ENCODE measurements at regions not wholly inside any gene's neighbourhood (a gene's known extent, or its start where the extent isn't known, plus 50 kb on each side); places are given as distances from the start of the nearest gene placed in this dataset.
"Not testable (repeated sequence)": the region's sequence is repeated elsewhere in the genome, so short reads cannot be mapped to it uniquely, and the experiment has no call there.

- H3K27ac ChIP-seq: no peak overlapping the region
- TF ChIP-seq ZFX (IDR thresholded peaks at IDR 0.05) (no peak), CTCF (conservative IDR thresholded peaks at IDR 0.05) (no peak)
Measured at GRCh38 chr18:11362856-11363255, 213.5 kb upstream of the PIEZO2 start.

DNA sequence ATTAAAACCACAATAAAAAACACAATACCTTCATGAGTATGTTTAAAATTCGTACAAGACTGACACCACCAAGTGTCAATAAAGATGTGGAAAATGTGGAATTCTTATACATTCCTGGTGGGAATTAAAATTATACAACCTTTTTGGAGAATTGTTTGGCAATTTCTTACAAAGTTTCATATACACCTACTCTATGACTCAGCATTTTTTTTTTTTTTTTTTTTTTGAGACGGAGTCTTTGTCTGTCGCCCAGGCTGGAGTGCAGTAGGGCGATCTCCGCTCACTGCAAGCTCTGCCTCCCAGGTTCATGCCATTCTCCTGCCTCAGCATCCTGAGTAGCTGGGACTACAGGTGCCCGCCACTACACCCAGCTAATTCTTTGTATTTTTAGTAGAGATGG is 212.5 kb upstream of the PIEZO2 start:
- not testable (repeated sequence) for H3K27ac ChIP-seq

GRCh38 chr18:11357678-11358077 is 208.3 kb upstream of the PIEZO2 start:
- H3K27ac ChIP-seq: no peak overlapping the region
- TF ChIP-seq CTCF (conservative IDR thresholded peaks at IDR 0.05): no peak

GRCh38 chr18:11344576-11344975 is 195.2 kb upstream of the PIEZO2 start:
- H3K27ac ChIP-seq: not testable (repeated sequence)

DNA sequence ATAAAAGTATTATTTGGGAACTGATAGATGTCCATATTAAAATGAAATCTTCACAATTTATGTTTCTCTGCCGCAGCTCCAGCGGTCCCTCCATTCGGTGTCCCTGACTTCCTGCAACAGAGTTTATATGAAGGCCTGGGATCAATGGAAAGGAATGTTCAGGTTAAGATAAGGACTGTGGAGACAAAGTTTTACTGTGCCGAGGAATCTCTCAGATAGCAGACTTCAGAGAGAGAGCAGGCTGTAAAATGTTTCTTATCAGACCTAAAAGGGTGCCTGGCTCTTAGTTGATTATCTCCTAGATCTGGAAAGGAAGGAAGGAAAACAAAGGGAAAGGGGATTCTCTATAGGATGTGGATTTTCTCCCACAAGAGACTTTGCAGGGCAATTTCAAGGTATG is 193.7 kb upstream of the PIEZO2 start:
- H3K27ac ChIP-seq: no peak overlapping the region
- TF ChIP-seq CTCF (conservative IDR thresholded peaks at IDR 0.05) (no peak), ZFX (IDR thresholded peaks at IDR 0.05) (no peak)

DNA sequence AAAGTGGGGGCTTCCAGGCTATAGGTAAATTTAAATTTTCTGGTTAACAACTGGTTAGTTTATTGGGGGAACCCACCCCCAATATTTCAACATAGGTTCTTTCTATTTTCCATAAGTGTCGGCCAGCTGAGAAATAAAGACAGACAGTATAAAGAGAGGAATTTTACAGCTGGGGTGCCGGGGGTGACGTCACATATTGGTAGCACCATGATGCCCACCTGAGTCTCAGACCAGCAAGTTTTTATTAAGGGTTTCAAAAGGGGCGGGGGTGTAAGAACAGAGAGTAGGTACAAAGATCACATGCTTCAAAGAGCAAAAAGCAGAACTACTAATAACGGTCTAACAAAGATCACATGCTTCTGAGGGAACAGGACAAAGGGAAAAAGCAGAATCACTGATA is 192.7 kb upstream of the PIEZO2 start:
- H3K27ac ChIP-seq: not testable (repeated sequence)

GRCh38 chr18:11339188-11339775 is 189.9 kb upstream of the PIEZO2 start:
- H3K27ac ChIP-seq: no peak overlapping the region
- TF ChIP-seq CTCF (conservative IDR thresholded peaks at IDR 0.05): no peak
- TF ChIP-seq ZFX (IDR thresholded peaks at IDR 0.05): no peak

DNA sequence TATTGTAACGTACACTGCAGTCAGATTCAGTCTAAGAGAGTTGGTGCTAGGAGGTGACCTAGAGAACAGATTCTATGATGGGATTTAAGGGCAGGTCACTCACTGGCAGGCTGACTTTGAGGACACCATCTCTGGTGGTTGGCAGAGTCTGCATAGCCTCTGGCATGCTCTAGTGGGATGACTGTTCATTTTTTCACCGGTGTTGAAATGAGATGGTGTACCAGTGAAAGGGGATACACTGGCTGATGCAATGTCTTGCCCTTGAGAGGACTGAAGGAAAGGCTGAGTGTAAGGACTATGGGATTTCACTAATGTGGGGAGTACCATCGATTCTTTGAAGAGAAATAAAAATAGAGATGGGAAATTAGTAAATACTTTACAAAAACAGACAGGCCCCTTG is 186.9 kb upstream of the PIEZO2 start:
- TF ChIP-seq CTCF (conservative IDR thresholded peaks at IDR 0.05): no peak
- no peak for TF ChIP-seq ZFX (IDR thresholded peaks at IDR 0.05)
- no peak overlapping the region for H3K27ac ChIP-seq

GRCh38 chr18:11327391-11328009 is 178.1 kb upstream of the PIEZO2 start:
- TF ChIP-seq ZFX (IDR thresholded peaks at IDR 0.05) (no peak), CTCF (conservative IDR thresholded peaks at IDR 0.05) (no peak)
- no peak overlapping the region for H3K27ac ChIP-seq
